Heart right ventricle (tissue), 16 donors: ENCODE measurements at regions not wholly inside any gene's neighbourhood (a gene's known extent, or its start where the extent isn't known, plus 50 kb on each side); places are given as distances from the start of the nearest gene placed in this dataset.

Experiments used
- ATAC-seq, 8 donors: fragments of 200-7000 bp; cut with Tn5 transposase; one replicate each; pipeline ENCODE4 v1.9.1; 2020; ENCODE audit warnings: mild to moderate bottlenecking in 8 of 8, moderate library complexity in 8 of 8, moderate number of reproducible peaks in 1 of 8
- DNase-seq, 2 donors: peaks; one replicate each; pipeline ENCODE4 v3.0.0-alpha.2; 2020
- H3K27ac ChIP-seq, 10 donors: fragments of 200-600 bp; sonication (generic) in 2 of 10; one replicate each; pipeline versions ENCODE4 v1.5.0 to v1.8.0; 2020 to 2022; ENCODE audit warnings: mild to moderate bottlenecking in 3 of 10
- H3K27me3 ChIP-seq, 7 donors: fragments of 200-600 bp; one replicate each; pipeline ENCODE4 v1.8.0; 2021 to 2022; ENCODE audit warnings: mild to moderate bottlenecking in 2 of 7
- H3K36me3 ChIP-seq, 9 donors: fragments of 200-600 bp; sonication (generic) in 1 of 9; one replicate each; pipeline versions ENCODE4 v1.5.0 to v1.8.0; 2020 to 2022; ENCODE audit warnings: mild to moderate bottlenecking in 2 of 9
- H3K4me1 ChIP-seq, 9 donors: fragments of 200-600 bp; sonication (generic) in 1 of 9; one replicate each; pipeline versions ENCODE4 v1.5.0 to v1.8.0; 2020 to 2022; ENCODE audit warnings: mild to moderate bottlenecking in 4 of 9
- H3K4me3 ChIP-seq, 10 donors: fragments of 200-600 bp; sonication (generic) in 2 of 10; one replicate each; pipeline versions ENCODE4 v1.5.0 to v1.8.0; 2020 to 2022; ENCODE audit warnings: mild to moderate bottlenecking in 7 of 10, moderate library complexity in 2 of 10
- H3K9me3 ChIP-seq, 11 donors: fragments of 200-600 bp in 10 of 11; sonication (generic) in 2 of 11; one replicate each; pipeline versions ENCODE4 v1.5.0 to v1.8.0; 2013 to 2022; ENCODE audit warnings: mild to moderate bottlenecking in 2 of 11, control low read depth in 1 of 11, moderate library complexity in 1 of 11
- CTCF ChIP-seq, 9 donors: fragments of 200-600 bp; sonication (generic) in 2 of 9; IDR thresholded peaks; one replicate each; pipeline versions ENCODE4 v1.5.0 to v1.8.0; 2021 to 2022; ENCODE audit warnings: antibody characterized with exemption in 9 of 9, mild to moderate bottlenecking in 5 of 9, moderate library complexity in 1 of 9
- WGBS, 2 donors: extraction: QIAGEN DNeasy Blood & Tissue Kit; methylation state at CpG; one replicate each; pipeline ENCODE4 v1.1.7; 2013; ENCODE audit warnings: inconsistent platforms in 1 of 2; 5-methylcytosine and 5-hydroxymethylcytosine counted together
- intact Hi-C, 10 donors: fragments of 100-400 bp; cut with DNase I; formaldehyde crosslinking; loops; one replicate each; pipeline versions ENCODE4 v1.11.1 to v1.14.2; 2022
- donor health status: Arrhythmogenic right ventricular cardiomyopathy.
- donor health status: ischemic (EF 13 %, LVEDD 7.1; RV severe dilation, severe dysfunction).
- donor health status: healthy with polysubstance abuse.
- donor health status: DM: no; HTN: yes; CAD: no.
- donor health status: DM: no; HTN: no; CAD: no.
- donor health status: ischemic (EF 25% LVEDD 6.9; RV normal size, moderate dysfunction).
- donor health status: ischemic (EF 25% LVEDD 5.7; RV mildly dilated, moderate dysfunction).
- donor health status: healthy.
- donor health status: DM: yes; HTN: yes; CAD: no.
- donor health status: Ischemic cardiomyopathy.
- donor health status: ischemic (EF 35%, LVEDD 5.7; RV mildly dilated, moderate dysfunction).
- donor health status: nonischemic (EF 11% LVEDD 7.7; RV severe dilation, severe dysfunction).
- donor health status: DM: yes; HTN: yes; CAD: no.
- donor health status: PGD.
- donor health status: ischemic (EF 29% LVEDD 5.4; RV normal size, mild dysfunction).
- donor health status: nonischemic (EF 23%, LVEDD 6.1; RV moderate dilation, normal function).

GRCh38 chr2:193743089-193743488, 1548.4 kb upstream of the TMEFF2 start:
- Histone ChIP-seq H3K27me3 (no peaks in the 10 kb centered on the region), H3K4me1 (no peaks in the 10 kb centered on the region), H3K27ac (no peak overlapping the region), H3K36me3 (no peaks in the 10 kb centered on the region), H3K4me3 (no peak overlapping the region), H3K9me3 (peaks cover 0 to 16% (median 0%) of the 10 kb centered on the region in 11 donors)
- WGBS, 2 donors, result 11 to 17% methylated on average over 4 of the region's 4 CpGs
- intact Hi-C loops, result no loop called here
- ATAC-seq (no peak), DNase-seq (no peak)
- no peak for TF ChIP-seq CTCF (IDR thresholded peaks at IDR 0.05)

- intact Hi-C loops, result no loop called here
- H3K27ac ChIP-seq, result no peak overlapping the region
- no peaks in the 10 kb centered on the region for H3K27me3 ChIP-seq
- no peak for TF ChIP-seq CTCF (IDR thresholded peaks at IDR 0.05)
- WGBS, 2 donors, result 73 to 80% methylated on average over 4 of the region's 4 CpGs
- H3K9me3 ChIP-seq, result peaks cover 0 to 13% (median 0%) of the 10 kb centered on the region in 11 donors
- H3K4me3 ChIP-seq, result no peak overlapping the region
- ATAC-seq (no peak), DNase-seq (no peak)
- no peaks in the 10 kb centered on the region for H3K36me3 ChIP-seq
- H3K4me1 ChIP-seq, result no peaks in the 10 kb centered on the region
Measured at GRCh38 chr2:193738892-193739291, 1544.2 kb upstream of the TMEFF2 start.

- intact Hi-C loops, result no loop called here
- no peak for DNase-seq
- Histone ChIP-seq H3K4me1 (no peaks in the 10 kb centered on the region), H3K9me3 (peaks cover 0 to 21% (median 0%) of the 10 kb centered on the region in 11 donors), H3K4me3 (no peak overlapping the region), H3K27me3 (no peaks in the 10 kb centered on the region), H3K36me3 (no peaks in the 10 kb centered on the region), H3K27ac (no peak overlapping the region)
- TF ChIP-seq CTCF (IDR thresholded peaks at IDR 0.05), result no peak
- ATAC-seq, result no peak
Measured at GRCh38 chr2:193712912-193713311, 1518.2 kb upstream of the TMEFF2 start.

DNA sequence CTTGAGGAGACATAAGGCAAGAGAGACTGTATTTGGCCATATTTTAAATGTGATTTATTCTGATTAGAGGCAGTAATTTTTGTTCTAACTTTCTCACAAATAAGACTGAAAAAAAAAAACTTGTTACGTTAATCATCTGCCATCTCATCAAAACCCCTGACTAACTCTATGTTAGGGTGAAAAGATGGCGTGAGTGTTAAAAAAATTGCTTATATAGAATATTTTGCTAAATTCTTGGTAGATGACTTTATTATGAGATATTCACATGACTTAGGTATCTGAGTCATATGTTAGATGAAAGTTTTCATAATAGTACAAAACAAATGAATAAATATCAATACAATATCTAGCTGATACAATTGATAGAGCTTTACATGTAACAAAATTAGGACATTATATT, 1508.7 kb upstream of the TMEFF2 start:
- Histone ChIP-seq H3K4me3 (no peak overlapping the region), H3K27ac (no peak overlapping the region), H3K9me3 (peaks cover 0 to 7% (median 0%) of the 10 kb centered on the region in 11 donors), H3K4me1 (no peaks in the 10 kb centered on the region), H3K36me3 (no peaks in the 10 kb centered on the region), H3K27me3 (no peaks in the 10 kb centered on the region)
- intact Hi-C loops, result no loop called here
- no peak for DNase-seq
- no peak for TF ChIP-seq CTCF (IDR thresholded peaks at IDR 0.05)
- no peak for ATAC-seq
- WGBS, 2 donors, result 86 to 87% methylated on average over 2 of the region's 2 CpGs

- Histone ChIP-seq H3K27me3 (no peaks in the 10 kb centered on the region), H3K4me1 (no peaks in the 10 kb centered on the region), H3K9me3 (peaks cover 0 to 7% (median 0%) of the 10 kb centered on the region in 11 donors), H3K27ac (no peak overlapping the region), H3K4me3 (no peak overlapping the region), H3K36me3 (no peaks in the 10 kb centered on the region)
- no peak for DNase-seq
- WGBS, 2 donors, result 83 to 84% methylated on average over 3 of the region's 3 CpGs
- intact Hi-C loops, result no loop called here
- TF ChIP-seq CTCF (IDR thresholded peaks at IDR 0.05), result no peak
- no peak for ATAC-seq
Measured at GRCh38 chr2:193701484-193701883, 1506.8 kb upstream of the TMEFF2 start.
